ENCODE measurements at regions not wholly inside any gene's neighbourhood (a gene's known extent, or its start where the extent isn't known, plus 50 kb on each side); places are given as distances from the start of the nearest gene placed in this dataset.
"Not testable (repeated sequence)": the region's sequence is repeated elsewhere in the genome, so short reads cannot be mapped to it uniquely, and the experiment has no call there.

DNA sequence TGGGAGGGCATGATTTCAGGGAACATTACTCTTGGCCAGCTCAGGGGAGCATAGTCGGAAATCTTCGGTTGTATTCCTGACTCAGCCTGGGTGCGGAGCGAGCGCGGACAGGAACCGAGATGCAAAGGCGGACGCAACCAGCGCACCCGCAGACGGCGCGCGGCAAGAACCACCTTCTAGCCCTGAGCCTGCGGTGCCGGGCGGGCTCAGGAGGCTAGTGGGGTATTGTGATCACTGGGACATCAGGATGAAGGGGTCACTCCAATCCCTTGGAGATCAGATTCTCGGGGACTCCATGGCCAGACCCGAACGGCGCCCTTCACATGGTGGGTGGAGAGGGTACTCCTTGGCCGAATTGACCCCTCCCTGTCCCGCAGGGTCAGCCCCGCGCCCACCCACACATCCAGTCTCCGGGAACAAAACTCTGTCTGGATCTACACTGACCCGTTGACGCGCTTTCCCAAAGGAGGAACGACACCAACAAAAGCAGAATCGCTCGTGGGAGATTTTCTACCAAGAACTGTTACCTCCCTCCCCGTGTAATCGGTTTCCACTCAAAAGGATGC is 730.5 kb downstream of the ZWINT start:
- Histone ChIP-seq H3K27me3 (replicated peaks; ENCODE audit: control insufficient read depth, insufficient read depth, low read length) (peaks cover 17% of the 10 kb centered on the region), H3K4me3 (ENCODE audit: low read length) (peak overlapping the region; percentile 81), H3K9me3 (ENCODE audit: control insufficient read depth, low read length) (no peaks in the 10 kb centered on the region), H3K36me3 (ENCODE audit: control insufficient read depth, insufficient read depth, low read length, severe bottlenecking) (no peaks in the 10 kb centered on the region), H3K9ac (ENCODE audit: low read length) (no peak overlapping the region), H3K4me1 (ENCODE audit: control insufficient read depth, insufficient read depth, low read length) (peaks cover 22% of the 10 kb centered on the region)
- DNase-seq (ENCODE audit: low read depth), result no peak

- peaks cover 22% of the 10 kb centered on the region for H3K4me1 ChIP-seq (ENCODE audit: control insufficient read depth, insufficient read depth, low read length)
- peak; percentile 3 for DNase-seq (ENCODE audit: low read depth)
- H3K9me3 ChIP-seq (ENCODE audit: control insufficient read depth, low read length), result no peaks in the 10 kb centered on the region
- H3K9ac ChIP-seq (ENCODE audit: low read length), result no peak overlapping the region
- no peaks in the 10 kb centered on the region for H3K36me3 ChIP-seq (ENCODE audit: control insufficient read depth, insufficient read depth, low read length, severe bottlenecking)
- peak overlapping the region; percentile 81 for H3K4me3 ChIP-seq (ENCODE audit: low read length)
- peaks cover 21% of the 10 kb centered on the region for H3K27me3 ChIP-seq (replicated peaks; ENCODE audit: control insufficient read depth, insufficient read depth, low read length)
Measured at GRCh38 chr10:55629793-55630490, 731.1 kb downstream of the ZWINT start.

GRCh38 chr10:55628260-55628701 is 732.8 kb downstream of the ZWINT start:
- Histone ChIP-seq H3K9me3 (ENCODE audit: control insufficient read depth, low read length) (no peaks in the 10 kb centered on the region), H3K4me3 (ENCODE audit: low read length) (peak overlapping the region; percentile 67), H3K36me3 (ENCODE audit: control insufficient read depth, insufficient read depth, low read length, severe bottlenecking) (no peaks in the 10 kb centered on the region), H3K27me3 (replicated peaks; ENCODE audit: control insufficient read depth, insufficient read depth, low read length) (peaks cover 19% of the 10 kb centered on the region), H3K4me1 (ENCODE audit: control insufficient read depth, insufficient read depth, low read length) (peaks cover 22% of the 10 kb centered on the region), H3K9ac (ENCODE audit: low read length) (no peak overlapping the region)
- DNase-seq (ENCODE audit: low read depth), result no peak

GRCh38 chr10:55627501-55628051 is 733.5 kb downstream of the ZWINT start:
- H3K4me1 ChIP-seq (ENCODE audit: control insufficient read depth, insufficient read depth, low read length), result peaks cover 22% of the 10 kb centered on the region
- peaks cover 14% of the 10 kb centered on the region for H3K27me3 ChIP-seq (replicated peaks; ENCODE audit: control insufficient read depth, insufficient read depth, low read length)
- no peak for DNase-seq (ENCODE audit: low read depth)
- H3K4me3 ChIP-seq (ENCODE audit: low read length), result peak overlapping the region; percentile 67
- no peaks in the 10 kb centered on the region for H3K36me3 ChIP-seq (ENCODE audit: control insufficient read depth, insufficient read depth, low read length, severe bottlenecking)
- no peaks in the 10 kb centered on the region for H3K9me3 ChIP-seq (ENCODE audit: control insufficient read depth, low read length)
- H3K9ac ChIP-seq (ENCODE audit: low read length), result no peak overlapping the region

DNA sequence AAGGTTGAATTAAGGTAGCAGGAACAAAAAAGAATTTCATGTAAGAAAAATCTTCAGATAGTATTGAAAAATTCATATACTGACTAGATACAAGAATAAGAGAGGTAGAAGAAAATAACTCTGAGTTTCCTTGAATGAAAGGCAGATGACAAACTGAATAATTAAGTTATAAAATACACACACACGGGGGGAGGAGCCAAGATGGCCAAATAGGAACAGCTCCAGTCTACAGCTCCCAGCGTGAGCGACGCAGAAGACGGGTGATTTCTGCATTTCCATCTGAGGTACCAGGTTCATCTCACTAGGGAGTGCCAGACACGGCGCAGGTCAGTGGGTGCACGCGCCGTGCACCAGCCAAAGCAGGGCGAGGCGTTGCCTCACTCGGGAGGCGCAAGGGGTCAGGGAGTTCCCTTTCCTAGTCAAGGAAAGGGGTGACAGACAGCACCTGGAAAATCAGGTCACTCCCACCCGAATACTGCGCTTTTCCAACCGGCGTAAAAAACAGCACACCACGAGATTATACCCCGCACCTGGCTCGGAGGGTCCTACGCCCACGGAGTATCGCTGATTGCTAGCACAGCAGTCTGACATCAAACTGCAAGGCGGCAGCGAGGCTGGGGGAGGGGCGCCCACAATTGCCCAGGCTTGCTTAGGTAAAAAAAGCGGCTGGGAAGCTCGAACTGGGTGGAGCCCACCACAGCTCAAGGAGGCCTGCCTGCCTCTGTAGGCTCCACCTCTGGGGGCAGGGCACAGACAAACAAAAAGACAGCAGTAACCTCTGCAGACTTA is 759.2 kb downstream of the ZWINT start:
- not testable (repeated sequence) for H3K9me3 ChIP-seq (ENCODE audit: control insufficient read depth, low read length); H3K4me1 ChIP-seq (ENCODE audit: control insufficient read depth, insufficient read depth, low read length); DNase-seq (ENCODE audit: low read depth); H3K9ac ChIP-seq (ENCODE audit: low read length); H3K36me3 ChIP-seq (ENCODE audit: control insufficient read depth, insufficient read depth, low read length, severe bottlenecking); H3K27me3 ChIP-seq (replicated peaks; ENCODE audit: control insufficient read depth, insufficient read depth, low read length)
- peak overlapping the region; percentile 33 for H3K4me3 ChIP-seq (ENCODE audit: low read length)

- H3K9ac ChIP-seq (ENCODE audit: low read length), result no peak overlapping the region
- H3K4me3 ChIP-seq (ENCODE audit: low read length), result no peak overlapping the region
- no peaks in the 10 kb centered on the region for H3K4me1 ChIP-seq (ENCODE audit: control insufficient read depth, insufficient read depth, low read length)
- H3K9me3 ChIP-seq (ENCODE audit: control insufficient read depth, low read length), result no peaks in the 10 kb centered on the region
- DNase-seq (ENCODE audit: low read depth), result no peak
- no peaks in the 10 kb centered on the region for H3K36me3 ChIP-seq (ENCODE audit: control insufficient read depth, insufficient read depth, low read length, severe bottlenecking)
- peaks cover 2% of the 10 kb centered on the region for H3K27me3 ChIP-seq (replicated peaks; ENCODE audit: control insufficient read depth, insufficient read depth, low read length)
Measured at GRCh38 chr10:55551603-55552002, 750.6 kb upstream of the PCDH15 start.

- H3K4me3 ChIP-seq (ENCODE audit: low read length), result no peak overlapping the region
- H3K9ac ChIP-seq (ENCODE audit: low read length), result no peak overlapping the region
- H3K36me3 ChIP-seq (ENCODE audit: control insufficient read depth, insufficient read depth, low read length, severe bottlenecking), result no peaks in the 10 kb centered on the region
- DNase-seq (ENCODE audit: low read depth), result no peak
- H3K4me1 ChIP-seq (ENCODE audit: control insufficient read depth, insufficient read depth, low read length), result no peaks in the 10 kb centered on the region
- peaks cover 2% of the 10 kb centered on the region for H3K27me3 ChIP-seq (replicated peaks; ENCODE audit: control insufficient read depth, insufficient read depth, low read length)
- no peaks in the 10 kb centered on the region for H3K9me3 ChIP-seq (ENCODE audit: control insufficient read depth, low read length)
Measured at GRCh38 chr10:55550236-55550635, 749.2 kb upstream of the PCDH15 start.

DNA sequence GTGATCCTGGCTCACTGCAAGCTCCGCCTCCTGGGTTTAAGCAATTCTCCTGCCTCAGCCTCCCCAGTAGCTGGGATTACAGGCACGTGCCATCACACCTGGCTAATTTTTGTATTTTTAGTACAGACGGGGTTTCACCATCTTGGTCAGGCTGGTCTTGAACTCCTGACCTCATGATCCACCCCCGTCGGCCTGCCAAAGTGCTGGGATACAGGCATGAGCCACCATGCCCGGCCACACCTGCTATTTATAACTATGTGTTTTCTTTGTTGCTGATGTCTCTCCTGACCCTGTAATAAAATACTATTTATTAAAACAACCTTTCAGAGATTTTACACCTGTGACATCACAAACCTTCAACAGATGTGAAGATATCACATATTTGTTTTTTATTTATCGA is 736.5 kb upstream of the PCDH15 start:
- not testable (repeated sequence) for H3K9me3 ChIP-seq (ENCODE audit: control insufficient read depth, low read length); H3K27me3 ChIP-seq (replicated peaks; ENCODE audit: control insufficient read depth, insufficient read depth, low read length); H3K4me3 ChIP-seq (ENCODE audit: low read length); H3K36me3 ChIP-seq (ENCODE audit: control insufficient read depth, insufficient read depth, low read length, severe bottlenecking); DNase-seq (ENCODE audit: low read depth); H3K9ac ChIP-seq (ENCODE audit: low read length); H3K4me1 ChIP-seq (ENCODE audit: control insufficient read depth, insufficient read depth, low read length)

- no peaks in the 10 kb centered on the region for H3K27me3 ChIP-seq (replicated peaks; ENCODE audit: control insufficient read depth, insufficient read depth, low read length)
- H3K4me3 ChIP-seq (ENCODE audit: low read length), result no peak overlapping the region
- H3K4me1 ChIP-seq (ENCODE audit: control insufficient read depth, insufficient read depth, low read length), result no peaks in the 10 kb centered on the region
- no peaks in the 10 kb centered on the region for H3K36me3 ChIP-seq (ENCODE audit: control insufficient read depth, insufficient read depth, low read length, severe bottlenecking)
- no peaks in the 10 kb centered on the region for H3K9me3 ChIP-seq (ENCODE audit: control insufficient read depth, low read length)
- DNase-seq (ENCODE audit: low read depth), result no peak
- no peak overlapping the region for H3K9ac ChIP-seq (ENCODE audit: low read length)
Measured at GRCh38 chr10:55519264-55519663, 718.2 kb upstream of the PCDH15 start.

DNA sequence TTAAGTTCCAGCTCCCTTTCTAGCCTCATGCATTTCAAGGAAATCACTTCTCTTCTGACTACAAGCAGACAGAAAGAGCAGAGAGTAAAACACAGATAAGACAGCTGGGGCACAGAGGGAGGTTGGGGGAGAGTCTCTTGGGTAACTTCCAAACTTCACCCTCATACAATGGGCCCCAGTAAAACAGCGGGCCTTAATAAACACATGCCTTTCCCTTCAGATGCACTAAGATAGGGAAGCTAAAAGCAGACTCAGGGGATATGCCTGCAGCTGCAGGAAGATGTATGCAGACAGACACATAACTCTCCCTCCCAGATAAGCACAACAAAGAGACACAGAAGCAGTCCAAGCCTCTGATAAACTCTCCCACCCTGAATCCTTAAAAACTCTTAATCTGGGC is 717.4 kb upstream of the PCDH15 start:
- not testable (repeated sequence) for H3K27me3 ChIP-seq (replicated peaks; ENCODE audit: control insufficient read depth, insufficient read depth, low read length); H3K9ac ChIP-seq (ENCODE audit: low read length); H3K4me1 ChIP-seq (ENCODE audit: control insufficient read depth, insufficient read depth, low read length); H3K4me3 ChIP-seq (ENCODE audit: low read length); H3K36me3 ChIP-seq (ENCODE audit: control insufficient read depth, insufficient read depth, low read length, severe bottlenecking); H3K9me3 ChIP-seq (ENCODE audit: control insufficient read depth, low read length); DNase-seq (ENCODE audit: low read depth)

GRCh38 chr10:55509168-55509567 is 708.1 kb upstream of the PCDH15 start:
- no peaks in the 10 kb centered on the region for H3K27me3 ChIP-seq (replicated peaks; ENCODE audit: control insufficient read depth, insufficient read depth, low read length)
- no peaks in the 10 kb centered on the region for H3K36me3 ChIP-seq (ENCODE audit: control insufficient read depth, insufficient read depth, low read length, severe bottlenecking)
- H3K9me3 ChIP-seq (ENCODE audit: control insufficient read depth, low read length), result no peaks in the 10 kb centered on the region
- peak overlapping the region; percentile 70 for H3K4me3 ChIP-seq (ENCODE audit: low read length)
- H3K4me1 ChIP-seq (ENCODE audit: control insufficient read depth, insufficient read depth, low read length), result no peaks in the 10 kb centered on the region
- H3K9ac ChIP-seq (ENCODE audit: low read length), result no peak overlapping the region
- no peak for DNase-seq (ENCODE audit: low read depth)

Data from adipocyte (in vitro differentiated cells).